ENCODE measurements at regions not wholly inside any gene's neighbourhood (a gene's known extent, or its start where the extent isn't known, plus 50 kb on each side); places are given as distances from the start of the nearest gene placed in this dataset.

DNA sequence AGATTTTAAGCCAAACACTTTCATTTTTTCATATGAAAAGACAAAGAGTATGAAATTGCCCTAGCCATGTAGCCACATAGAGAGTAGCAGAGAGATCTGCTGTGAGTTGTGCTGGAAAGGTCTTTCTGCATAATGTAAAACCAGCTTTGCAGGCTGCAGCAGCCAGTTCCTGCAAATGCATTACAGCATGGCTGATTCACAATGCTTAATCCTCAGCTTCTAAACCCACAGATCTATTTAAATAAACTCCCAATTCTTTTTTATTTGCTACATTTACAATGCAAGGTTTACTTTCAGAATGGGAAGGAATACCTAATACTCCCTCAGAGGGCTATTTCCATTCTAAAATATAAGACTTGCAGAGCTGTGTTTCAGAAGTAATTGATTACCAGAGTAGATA is 185.6 kb upstream of the STARD13 start:
- TF ChIP-seq, protein P1, sequence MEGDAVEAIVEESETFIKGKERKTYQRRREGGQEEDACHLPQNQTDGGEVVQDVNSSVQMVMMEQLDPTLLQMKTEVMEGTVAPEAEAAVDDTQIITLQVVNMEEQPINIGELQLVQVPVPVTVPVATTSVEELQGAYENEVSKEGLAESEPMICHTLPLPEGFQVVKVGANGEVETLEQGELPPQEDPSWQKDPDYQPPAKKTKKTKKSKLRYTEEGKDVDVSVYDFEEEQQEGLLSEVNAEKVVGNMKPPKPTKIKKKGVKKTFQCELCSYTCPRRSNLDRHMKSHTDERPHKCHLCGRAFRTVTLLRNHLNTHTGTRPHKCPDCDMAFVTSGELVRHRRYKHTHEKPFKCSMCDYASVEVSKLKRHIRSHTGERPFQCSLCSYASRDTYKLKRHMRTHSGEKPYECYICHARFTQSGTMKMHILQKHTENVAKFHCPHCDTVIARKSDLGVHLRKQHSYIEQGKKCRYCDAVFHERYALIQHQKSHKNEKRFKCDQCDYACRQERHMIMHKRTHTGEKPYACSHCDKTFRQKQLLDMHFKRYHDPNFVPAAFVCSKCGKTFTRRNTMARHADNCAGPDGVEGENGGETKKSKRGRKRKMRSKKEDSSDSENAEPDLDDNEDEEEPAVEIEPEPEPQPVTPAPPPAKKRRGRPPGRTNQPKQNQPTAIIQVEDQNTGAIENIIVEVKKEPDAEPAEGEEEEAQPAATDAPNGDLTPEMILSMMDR (conservative IDR thresholded peaks at IDR 0.05 in 1 of 2, IDR thresholded peaks at IDR 0.05 in 1 of 2; ENCODE audit: extremely low read depth in 1 of 2, insufficient read depth in 1 of 2, low read depth in 1 of 2, low read length in 2 of 2) = no peak
- no peak for TF ChIP-seq EZH2 (IDR thresholded peaks at IDR 0.05; ENCODE audit: borderline replicate concordance, low read length)
